ENCODE measurements at regions not wholly inside any gene's neighbourhood (a gene's known extent, or its start where the extent isn't known, plus 50 kb on each side); places are given as distances from the start of the nearest gene placed in this dataset.
A peak's percentile ranks its signal among the peaks of the same experiment; 100 is the strongest.

DNA sequence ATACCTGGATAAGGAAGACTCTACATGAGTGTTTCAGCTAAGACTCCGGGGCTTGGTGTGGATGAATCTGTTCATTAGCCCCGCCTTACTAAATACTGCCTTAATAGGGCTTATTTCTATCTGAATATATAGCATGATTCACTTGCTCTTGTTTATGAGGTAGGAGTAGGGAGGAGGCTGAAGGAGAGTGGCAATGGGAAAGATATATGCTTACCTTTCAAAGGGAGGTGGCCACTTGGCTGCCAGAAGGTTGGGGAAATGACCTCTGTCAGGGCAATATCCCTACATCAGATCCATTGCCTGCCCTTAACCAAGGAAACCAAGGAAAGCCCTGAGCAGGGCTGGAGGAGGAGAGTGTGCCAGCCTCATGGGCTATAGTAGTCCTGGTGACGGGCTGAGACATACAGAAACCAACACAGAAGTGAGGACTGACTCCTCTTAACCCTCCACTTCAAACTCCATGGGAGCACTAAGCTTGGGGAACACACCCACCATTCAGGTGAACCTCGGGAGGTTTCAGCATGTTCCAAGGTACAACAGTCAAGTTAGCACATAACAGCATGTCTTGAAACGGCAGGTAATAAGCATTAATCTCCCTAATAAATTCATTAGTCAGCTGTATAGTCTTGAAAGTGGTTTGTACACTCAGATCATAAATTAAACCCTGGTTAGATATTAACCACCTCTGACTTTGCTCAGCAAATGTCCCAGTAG, 80.1 kb downstream of the EOMES start:
- WGBS (ENCODE audit: low lambda C conversion rate) = 23% methylated on average over 5 of the region's 5 CpGs
- BruUV-seq (replicated peaks) = no TSS peak
- Histone ChIP-seq H3K4me2 (ENCODE audit: low read depth, low read length) (no peak overlapping the region; the same call in 1 of the 2 replicates), H3K79me2 (ENCODE audit: insufficient read depth, low read length) (no peaks in the 10 kb centered on the region), H3K4me1 (ENCODE audit: insufficient read depth, low read length) (peaks cover 26% of the 10 kb centered on the region), H3K27ac (ENCODE audit: extremely low read length, insufficient read depth, low read length) (no peak overlapping the region), H3K36me3 (replicated peaks in 1 of 2; ENCODE audit: control insufficient read depth in 1 of 2, insufficient read depth in 2 of 2, low read length in 2 of 2) (no peaks in the 10 kb centered on the region), H3K9me3 (ENCODE audit: low read length) (no peaks in the 10 kb centered on the region), H4K20me1 (ENCODE audit: insufficient read depth, low read length) (no peaks in the 10 kb centered on the region), H3K9ac (ENCODE audit: insufficient read depth, low read depth, low read length) (no peak overlapping the region), H2AFZ (ENCODE audit: low read length) (no peak overlapping the region), H3K4me3 (replicated peaks in 1 of 3; ENCODE audit: insufficient read depth in 1 of 3, low read depth in 2 of 3, low read length in 3 of 3) (no peak overlapping the region), H3K27me3 (ENCODE audit: control insufficient read depth in 1 of 2, insufficient read depth in 2 of 2, low read length in 2 of 2) (peaks cover 0 to 1% of the 10 kb centered on the region in 2 experiments; a peak in 1 of 5 replicates)
- peak; percentile 43; the same call in 1 of the 2 replicates for TF ChIP-seq ZNF263 (CRISPR knock-in tag; IDR thresholded peaks at IDR 0.05)
- TF ChIP-seq MAFF (IDR thresholded peaks at IDR 0.05; ENCODE audit: low read depth, low read length) = 0 out of 2 replicates have a peak, but pooled peaks have one; percentile 45
- TF ChIP-seq MAFK (conservative IDR thresholded peaks at IDR 0.05 in 1 of 2, IDR thresholded peaks at IDR 0.05 in 1 of 2; ENCODE audit: low read length in 2 of 2) = peak; percentile 6 to 35; a peak in 1 of 4 replicates
- TF ChIP-seq EZH2 (conservative IDR thresholded peaks at IDR 0.05; ENCODE audit: low read depth, low read length) = no peak
- intact Hi-C loops (cut with micrococcal nuclease; ENCODE audit: unreplicated experiment) (no loop called here), in situ Hi-C loops (cut with HindIII; ENCODE audit: extremely low pct_ligation_motif_present, low pct_unique_long_range_greater_than_20kb) (no loop called here)
- no peak for DNase-seq (ENCODE audit: low spot score)
- ChIA-PET CTCF (ENCODE audit: low intra/inter-chr PET ratio, low total read pairs) (no interaction called here), POLR2A (no interaction called here)
- FAIRE-seq = no peak
- ATAC-seq = no peak; the same call in 2 of the 3 replicates

DNA sequence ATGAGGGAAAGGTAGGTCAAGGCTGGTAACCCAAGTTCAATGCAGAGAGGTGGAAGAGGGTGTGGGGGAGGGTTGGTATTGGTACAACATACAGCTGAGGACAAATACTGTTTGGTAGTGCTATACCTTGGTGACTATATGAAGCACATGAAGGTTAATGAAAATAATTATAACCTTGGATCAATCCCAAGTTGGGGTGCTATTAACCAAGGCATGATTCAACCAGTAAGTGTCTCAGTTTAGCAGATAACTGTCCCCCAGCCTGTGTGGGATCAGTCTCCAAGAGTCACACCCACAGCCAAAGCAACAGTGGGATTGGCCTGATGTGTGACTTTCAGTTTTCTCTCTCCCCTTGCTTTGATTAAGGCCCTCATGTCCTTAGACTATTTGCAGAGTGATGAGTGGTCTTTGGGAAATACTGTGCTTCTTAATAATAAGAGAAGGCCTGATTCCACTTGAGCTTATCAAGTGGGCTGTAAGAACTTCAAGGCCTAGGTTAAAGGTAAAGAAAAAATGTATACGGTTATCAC, 80.8 kb downstream of the EOMES start:
- no peaks in the 10 kb centered on the region for H3K79me2 ChIP-seq (ENCODE audit: insufficient read depth, low read length)
- no peak overlapping the region for H3K4me3 ChIP-seq (replicated peaks in 1 of 3; ENCODE audit: insufficient read depth in 1 of 3, low read depth in 2 of 3, low read length in 3 of 3)
- no peak overlapping the region for H3K27ac ChIP-seq (ENCODE audit: extremely low read length, insufficient read depth, low read length)
- H3K27me3 ChIP-seq (ENCODE audit: control insufficient read depth in 1 of 2, insufficient read depth in 2 of 2, low read length in 2 of 2) = peaks cover 0 to 1% of the 10 kb centered on the region in 2 experiments; a peak in 1 of 5 replicates
- no peak overlapping the region for H3K4me2 ChIP-seq (ENCODE audit: low read depth, low read length)
- ATAC-seq (no peak), FAIRE-seq (no peak), DNase-seq (ENCODE audit: low spot score) (no peak)
- H2AFZ ChIP-seq (ENCODE audit: low read length) = no peak overlapping the region
- CTCF ChIA-PET (ENCODE audit: low intra/inter-chr PET ratio, low total read pairs) = no interaction called here
- 80% methylated on average over 1 of the region's 1 CpG for WGBS (ENCODE audit: low lambda C conversion rate)
- POLR2A ChIA-PET = no interaction called here
- peaks cover 26% of the 10 kb centered on the region for H3K4me1 ChIP-seq (ENCODE audit: insufficient read depth, low read length)
- in situ Hi-C loops (cut with HindIII; ENCODE audit: extremely low pct_ligation_motif_present, low pct_unique_long_range_greater_than_20kb) = no loop called here
- H3K9ac ChIP-seq (ENCODE audit: insufficient read depth, low read depth, low read length) = no peak overlapping the region
- H3K36me3 ChIP-seq (replicated peaks in 1 of 2; ENCODE audit: control insufficient read depth in 1 of 2, insufficient read depth in 2 of 2, low read length in 2 of 2) = no peaks in the 10 kb centered on the region
- H3K9me3 ChIP-seq (ENCODE audit: low read length) = no peaks in the 10 kb centered on the region
- no peaks in the 10 kb centered on the region for H4K20me1 ChIP-seq (ENCODE audit: insufficient read depth, low read length)
- BruUV-seq (replicated peaks) = no TSS peak
- intact Hi-C loops (cut with micrococcal nuclease; ENCODE audit: unreplicated experiment) = no loop called here
- no peak for TF ChIP-seq ARNT (IDR thresholded peaks at IDR 0.05)
- no peak for TF ChIP-seq ZNF782 (CRISPR knock-in tag; IDR thresholded peaks at IDR 0.05; ENCODE audit: borderline replicate concordance)
- no peak for TF ChIP-seq PAX8 (CRISPR knock-in tag; IDR thresholded peaks at IDR 0.05; ENCODE audit: borderline replicate concordance)
- no peak for TF ChIP-seq HOXA9 (CRISPR knock-in tag; IDR thresholded peaks at IDR 0.05; ENCODE audit: borderline replicate concordance)
- no peak for TF ChIP-seq ZNF530 (CRISPR knock-in tag; IDR thresholded peaks at IDR 0.05; ENCODE audit: low read depth)
- TF ChIP-seq, protein P1, sequence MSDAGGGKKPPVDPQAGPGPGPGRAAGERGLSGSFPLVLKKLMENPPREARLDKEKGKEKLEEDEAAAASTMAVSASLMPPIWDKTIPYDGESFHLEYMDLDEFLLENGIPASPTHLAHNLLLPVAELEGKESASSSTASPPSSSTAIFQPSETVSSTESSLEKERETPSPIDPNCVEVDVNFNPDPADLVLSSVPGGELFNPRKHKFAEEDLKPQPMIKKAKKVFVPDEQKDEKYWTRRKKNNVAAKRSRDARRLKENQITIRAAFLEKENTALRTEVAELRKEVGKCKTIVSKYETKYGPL (CRISPR knock-in tag; IDR thresholded peaks at IDR 0.05) = no peak
- no peak for TF ChIP-seq ZNF12 (CRISPR knock-in tag; IDR thresholded peaks at IDR 0.05)
- TF ChIP-seq ZNF547 (CRISPR knock-in tag; IDR thresholded peaks at IDR 0.05) = no peak
- no peak for TF ChIP-seq ZNF550 (CRISPR knock-in tag; IDR thresholded peaks at IDR 0.05; ENCODE audit: borderline replicate concordance)
- no peak for TF ChIP-seq PRMT3 (CRISPR knock-in tag; IDR thresholded peaks at IDR 0.05; ENCODE audit: borderline replicate concordance, low read depth)
- TF ChIP-seq CBFB (CRISPR knock-in tag; IDR thresholded peaks at IDR 0.05) = no peak
- no peak for TF ChIP-seq PAWR (CRISPR knock-in tag; IDR thresholded peaks at IDR 0.05; ENCODE audit: borderline replicate concordance)
- no peak for TF ChIP-seq MYC (CRISPR knock-in tag; IDR thresholded peaks at IDR 0.05; ENCODE audit: borderline replicate concordance)
